Ishikawa (cell line): ENCODE measurements at regions not wholly inside any gene's neighbourhood (a gene's known extent, or its start where the extent isn't known, plus 50 kb on each side); places are given as distances from the start of the nearest gene placed in this dataset.

ENCODE experiments used
- CEBPB ChIP-seq: IDR thresholded peaks from 2 replicates; pipeline ENCODE4 v1.6.1; 2012
- CREB1 ChIP-seq: IDR thresholded peaks from 2 replicates; pipeline ENCODE4 v1.6.1; 2012; ENCODE audit warnings: low read depth
- EGR1 ChIP-seq: IDR thresholded peaks from 2 replicates; pipeline ENCODE4 v1.6.1; 2012
- EP300 ChIP-seq: IDR thresholded peaks from 2 replicates; pipeline ENCODE4 v1.6.1; 2012; ENCODE audit warnings: borderline replicate concordance
- FOXM1 ChIP-seq: IDR thresholded peaks from 2 replicates; pipeline ENCODE4 v1.6.1; 2012; ENCODE audit warnings: low read depth, borderline replicate concordance
- MAX ChIP-seq: IDR thresholded peaks from 2 replicates; pipeline ENCODE4 v1.6.1; 2012
- NFIC ChIP-seq: IDR thresholded peaks from 2 replicates; pipeline ENCODE4 v1.6.1; 2012
- RAD21 ChIP-seq: IDR thresholded peaks from 2 replicates; pipeline ENCODE4 v1.6.1; 2012; ENCODE audit warnings: low read depth
- REST ChIP-seq: IDR thresholded peaks from 2 replicates; pipeline ENCODE4 v1.6.1; 2012; ENCODE audit warnings: low read depth, mild to moderate bottlenecking
- TAF1 ChIP-seq: IDR thresholded peaks from 2 replicates; pipeline ENCODE4 v1.6.1; 2012; ENCODE audit warnings: low read depth, mild to moderate bottlenecking
- TCF12 ChIP-seq: IDR thresholded peaks from 2 replicates; pipeline ENCODE4 v1.6.1; 2012; ENCODE audit warnings: low read depth
- TEAD4 ChIP-seq: IDR thresholded peaks from 2 replicates; pipeline ENCODE4 v1.6.1; 2012
- YY1 ChIP-seq: IDR thresholded peaks from 2 replicates; pipeline ENCODE4 v1.6.1; 2012; ENCODE audit warnings: low read depth
- ZBTB7A ChIP-seq: IDR thresholded peaks from 2 replicates; pipeline ENCODE4 v1.6.1; 2012; ENCODE audit warnings: low read depth
- TF ChIP-seq, protein P1 (sequence below): IDR thresholded peaks from 2 replicates; pipeline ENCODE4 v1.6.1; 2012

DNA sequence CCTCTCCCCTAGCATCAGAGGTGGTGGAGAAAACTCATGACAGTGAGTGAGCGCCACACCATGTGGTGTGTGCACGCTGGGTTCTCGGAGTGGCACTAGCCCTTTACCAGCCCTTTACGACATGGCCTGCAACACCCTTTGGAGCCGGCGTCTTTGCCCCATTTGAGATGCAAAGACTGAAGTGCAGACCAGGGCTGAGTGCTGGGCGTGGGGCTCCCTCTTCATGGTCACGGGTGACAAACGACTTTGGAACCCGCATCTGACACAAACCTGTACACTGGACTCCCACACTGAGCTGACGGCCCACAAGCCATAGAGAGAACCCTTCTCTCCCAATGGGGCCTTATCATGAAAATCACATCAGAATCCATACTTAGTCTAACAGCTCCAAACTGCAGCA, 76.8 kb upstream of the ALDH1L1 start:
- TF ChIP-seq ZBTB7A (no peak), REST (no peak), EGR1 (no peak), FOXM1 (no peak), CEBPB (no peak)
- TF ChIP-seq, protein P1, sequence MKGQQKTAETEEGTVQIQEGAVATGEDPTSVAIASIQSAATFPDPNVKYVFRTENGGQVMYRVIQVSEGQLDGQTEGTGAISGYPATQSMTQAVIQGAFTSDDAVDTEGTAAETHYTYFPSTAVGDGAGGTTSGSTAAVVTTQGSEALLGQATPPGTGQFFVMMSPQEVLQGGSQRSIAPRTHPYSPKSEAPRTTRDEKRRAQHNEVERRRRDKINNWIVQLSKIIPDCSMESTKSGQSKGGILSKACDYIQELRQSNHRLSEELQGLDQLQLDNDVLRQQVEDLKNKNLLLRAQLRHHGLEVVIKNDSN: no peak

DNA sequence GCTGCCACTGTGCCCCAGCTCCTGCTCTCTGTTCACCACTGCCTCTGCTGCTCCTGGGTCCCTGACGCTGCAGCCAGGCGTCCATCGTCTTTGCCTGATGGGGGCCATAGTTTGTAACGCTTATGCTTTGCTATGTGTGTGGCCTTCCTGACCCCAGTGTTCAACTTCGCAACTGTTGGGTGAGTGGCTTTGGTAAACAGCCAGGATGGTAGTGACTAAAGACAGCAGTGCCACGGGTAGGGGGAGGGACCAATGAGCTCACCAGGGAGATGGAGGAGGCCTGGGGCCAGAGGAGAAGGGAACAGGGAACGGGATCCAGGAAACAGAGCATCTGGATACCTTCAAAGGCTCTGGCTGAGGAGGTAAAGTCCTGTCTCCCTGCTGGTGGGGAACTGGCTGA, 75.9 kb upstream of the ALDH1L1 start:
- TF ChIP-seq EP300 (no peak), REST (no peak), CREB1 (no peak), TAF1 (no peak), FOXM1 (no peak), MAX (no peak), TEAD4 (no peak), YY1 (no peak), TCF12 (no peak), CEBPB (no peak)
- TF ChIP-seq, protein P1: no peak

GRCh38 chr3:126253072-126253471, 72.7 kb upstream of the ALDH1L1 start:
- TF ChIP-seq ZBTB7A (no peak), TAF1 (no peak), CEBPB (no peak), EGR1 (no peak), TCF12 (no peak), RAD21 (no peak), EP300 (no peak), CREB1 (no peak), YY1 (no peak), MAX (no peak), FOXM1 (no peak), TEAD4 (no peak), REST (no peak)
- TF ChIP-seq, protein P1: no peak

- TF ChIP-seq, protein P1: no peak
- TF ChIP-seq ZBTB7A (no peak), TEAD4 (no peak), FOXM1 (no peak), TAF1 (no peak), MAX (no peak), TCF12 (no peak), EP300 (no peak), YY1 (no peak), EGR1 (no peak), CEBPB (no peak), NFIC (no peak), REST (no peak), RAD21 (no peak), CREB1 (no peak)
These were observed 72.0 kb upstream of the ALDH1L1 start for GRCh38 chr3:126252373-126252772.
